ENCODE measurements at regions not wholly inside any gene's neighbourhood (a gene's known extent, or its start where the extent isn't known, plus 50 kb on each side); places are given as distances from the start of the nearest gene placed in this dataset.

DNA sequence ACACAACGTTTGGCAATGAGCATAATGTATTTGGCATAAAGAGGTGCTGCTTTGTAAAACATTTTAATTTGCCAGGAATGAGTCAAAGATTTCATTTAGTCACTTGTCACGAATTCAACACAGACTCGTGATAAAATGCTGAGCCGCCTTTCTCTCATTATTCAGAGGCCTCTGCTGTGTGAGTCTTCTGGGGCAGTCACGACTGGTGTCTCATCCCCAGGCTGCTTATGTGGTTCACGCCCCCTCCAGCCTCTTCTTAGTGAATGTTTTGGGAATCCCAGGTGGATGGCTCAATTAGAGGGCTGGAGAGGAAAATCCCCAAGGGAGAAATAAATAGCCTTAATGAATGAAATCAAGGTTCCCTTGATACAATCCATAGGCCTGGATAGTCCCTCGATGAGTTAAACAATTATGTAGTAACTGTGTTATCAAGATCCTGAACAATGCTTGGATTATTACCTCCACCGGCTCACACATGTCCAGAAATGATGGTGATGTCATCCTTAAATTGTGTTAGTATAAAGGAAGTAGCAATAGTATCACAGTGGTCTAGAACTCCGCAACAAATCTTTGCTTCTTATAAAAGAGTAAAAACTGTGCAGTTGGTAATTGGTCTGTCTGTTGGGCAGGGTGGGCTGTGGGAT is 192.1 kb upstream of the ADAMTS16 start:
- Histone ChIP-seq H3K27me3 (ENCODE audit: control insufficient read depth, insufficient read depth, low read length) (no peaks in the 10 kb centered on the region), H3K4me3 (ENCODE audit: low read depth, low read length) (no peak overlapping the region), H3K36me3 (ENCODE audit: control insufficient read depth, insufficient read depth, low read length) (no peaks in the 10 kb centered on the region), H3K79me2 (no peaks in the 10 kb centered on the region), H3K9ac (no peak overlapping the region), H3K4me2 (ENCODE audit: low read length) (no peak overlapping the region), H3K27ac (no peak overlapping the region), H3K4me1 (no peaks in the 10 kb centered on the region), H3K9me3 (ENCODE audit: control insufficient read depth, low read length) (no peaks in the 10 kb centered on the region), H2AFZ (no peak overlapping the region)
- TF ChIP-seq, protein P1, sequence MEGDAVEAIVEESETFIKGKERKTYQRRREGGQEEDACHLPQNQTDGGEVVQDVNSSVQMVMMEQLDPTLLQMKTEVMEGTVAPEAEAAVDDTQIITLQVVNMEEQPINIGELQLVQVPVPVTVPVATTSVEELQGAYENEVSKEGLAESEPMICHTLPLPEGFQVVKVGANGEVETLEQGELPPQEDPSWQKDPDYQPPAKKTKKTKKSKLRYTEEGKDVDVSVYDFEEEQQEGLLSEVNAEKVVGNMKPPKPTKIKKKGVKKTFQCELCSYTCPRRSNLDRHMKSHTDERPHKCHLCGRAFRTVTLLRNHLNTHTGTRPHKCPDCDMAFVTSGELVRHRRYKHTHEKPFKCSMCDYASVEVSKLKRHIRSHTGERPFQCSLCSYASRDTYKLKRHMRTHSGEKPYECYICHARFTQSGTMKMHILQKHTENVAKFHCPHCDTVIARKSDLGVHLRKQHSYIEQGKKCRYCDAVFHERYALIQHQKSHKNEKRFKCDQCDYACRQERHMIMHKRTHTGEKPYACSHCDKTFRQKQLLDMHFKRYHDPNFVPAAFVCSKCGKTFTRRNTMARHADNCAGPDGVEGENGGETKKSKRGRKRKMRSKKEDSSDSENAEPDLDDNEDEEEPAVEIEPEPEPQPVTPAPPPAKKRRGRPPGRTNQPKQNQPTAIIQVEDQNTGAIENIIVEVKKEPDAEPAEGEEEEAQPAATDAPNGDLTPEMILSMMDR (IDR thresholded peaks at IDR 0.05) = no peak

DNA sequence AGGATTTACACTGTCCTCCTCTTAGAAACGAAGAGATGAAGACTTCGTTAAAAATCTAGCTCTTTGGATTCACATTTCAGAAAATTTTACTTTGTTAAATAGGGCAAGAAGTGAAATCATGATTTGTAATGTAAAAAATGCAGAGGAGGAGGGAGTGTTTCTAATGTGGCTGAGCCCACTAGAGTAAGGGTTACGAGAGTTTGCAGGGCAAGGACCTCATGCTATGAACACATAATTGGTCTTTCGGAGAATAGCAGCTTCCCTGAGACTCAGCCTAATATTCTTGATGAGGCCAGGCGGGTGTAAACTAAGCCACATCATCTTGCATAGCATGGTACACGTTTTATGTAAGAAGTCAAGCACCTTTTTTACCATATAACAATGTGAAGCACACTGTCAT is 191.0 kb upstream of the ADAMTS16 start:
- H3K27me3 ChIP-seq (ENCODE audit: control insufficient read depth, insufficient read depth, low read length) = no peaks in the 10 kb centered on the region
- no peak overlapping the region for H3K9ac ChIP-seq
- no peak overlapping the region for H3K4me2 ChIP-seq (ENCODE audit: low read length)

DNA sequence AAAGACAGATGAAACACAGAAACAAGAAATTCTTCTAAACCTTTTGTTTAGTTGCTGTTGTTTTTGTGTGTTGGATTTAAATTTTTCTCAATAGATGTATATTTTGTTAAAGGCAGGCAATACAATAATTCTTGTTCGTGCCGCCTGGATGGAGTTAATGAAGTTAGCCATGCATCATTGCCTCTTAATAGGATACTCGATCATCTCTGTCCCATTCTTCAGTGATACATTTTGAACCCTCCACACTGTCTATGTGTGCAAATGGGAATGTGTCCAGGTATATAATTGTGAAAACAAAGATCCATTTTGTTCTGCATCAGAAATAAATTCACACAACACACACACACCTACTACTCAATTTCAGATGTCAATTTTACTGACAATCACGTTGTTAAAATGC is 186.6 kb upstream of the ADAMTS16 start:
- no peaks in the 10 kb centered on the region for H3K27me3 ChIP-seq (ENCODE audit: control insufficient read depth, insufficient read depth, low read length)
- H3K4me3 ChIP-seq (ENCODE audit: low read depth, low read length) = no peak overlapping the region
- no peak overlapping the region for H2AFZ ChIP-seq
- no peak overlapping the region for H3K4me2 ChIP-seq (ENCODE audit: low read length)
- no peaks in the 10 kb centered on the region for H3K4me1 ChIP-seq
- no peak overlapping the region for H3K9ac ChIP-seq
- no peaks in the 10 kb centered on the region for H3K36me3 ChIP-seq (ENCODE audit: control insufficient read depth, insufficient read depth, low read length)
- TF ChIP-seq, protein P1 (IDR thresholded peaks at IDR 0.05) = no peak
- H3K27ac ChIP-seq = no peak overlapping the region
- no peaks in the 10 kb centered on the region for H3K9me3 ChIP-seq (ENCODE audit: control insufficient read depth, low read length)
- no peaks in the 10 kb centered on the region for H3K79me2 ChIP-seq

More for the DNA sequence above, 191.0 kb upstream of the ADAMTS16 start:
- no peak overlapping the region for H3K27ac ChIP-seq
- TF ChIP-seq, protein P1 (IDR thresholded peaks at IDR 0.05) = no peak
- no peaks in the 10 kb centered on the region for H3K36me3 ChIP-seq (ENCODE audit: control insufficient read depth, insufficient read depth, low read length)
- no peaks in the 10 kb centered on the region for H3K9me3 ChIP-seq (ENCODE audit: control insufficient read depth, low read length)
- H3K4me1 ChIP-seq = no peaks in the 10 kb centered on the region
- H3K4me3 ChIP-seq (ENCODE audit: low read depth, low read length) = no peak overlapping the region
- no peaks in the 10 kb centered on the region for H3K79me2 ChIP-seq
- H2AFZ ChIP-seq = no peak overlapping the region

DNA sequence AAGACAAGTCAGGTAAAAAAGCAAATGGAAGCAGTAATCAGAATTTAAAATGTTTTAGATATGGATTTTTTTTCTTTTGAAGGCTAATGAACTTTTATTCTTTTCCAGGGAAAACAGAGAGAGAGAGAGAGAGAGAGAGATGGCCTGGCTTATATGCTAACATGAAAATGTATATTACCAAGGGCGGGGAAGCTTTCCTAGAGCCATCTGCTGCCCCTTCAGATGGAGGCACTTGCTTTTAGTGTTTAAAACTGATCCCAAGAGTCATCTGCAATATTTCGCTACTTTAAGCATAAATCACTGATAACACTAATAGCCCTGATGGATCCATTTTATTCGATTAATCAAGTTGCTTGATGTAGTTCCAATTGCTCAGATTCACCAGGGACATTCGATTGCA is 186.1 kb upstream of the ADAMTS16 start:
- no peaks in the 10 kb centered on the region for H3K4me1 ChIP-seq
- H3K79me2 ChIP-seq = no peaks in the 10 kb centered on the region
- no peaks in the 10 kb centered on the region for H3K9me3 ChIP-seq (ENCODE audit: control insufficient read depth, low read length)
- no peak overlapping the region for H3K27ac ChIP-seq
- H3K27me3 ChIP-seq (ENCODE audit: control insufficient read depth, insufficient read depth, low read length) = no peaks in the 10 kb centered on the region
- no peak overlapping the region for H3K4me2 ChIP-seq (ENCODE audit: low read length)
- H2AFZ ChIP-seq = no peak overlapping the region
- no peaks in the 10 kb centered on the region for H3K36me3 ChIP-seq (ENCODE audit: control insufficient read depth, insufficient read depth, low read length)
- no peak overlapping the region for H3K9ac ChIP-seq
- TF ChIP-seq, protein P1 (IDR thresholded peaks at IDR 0.05) = no peak
- no peak overlapping the region for H3K4me3 ChIP-seq (ENCODE audit: low read depth, low read length)

DNA sequence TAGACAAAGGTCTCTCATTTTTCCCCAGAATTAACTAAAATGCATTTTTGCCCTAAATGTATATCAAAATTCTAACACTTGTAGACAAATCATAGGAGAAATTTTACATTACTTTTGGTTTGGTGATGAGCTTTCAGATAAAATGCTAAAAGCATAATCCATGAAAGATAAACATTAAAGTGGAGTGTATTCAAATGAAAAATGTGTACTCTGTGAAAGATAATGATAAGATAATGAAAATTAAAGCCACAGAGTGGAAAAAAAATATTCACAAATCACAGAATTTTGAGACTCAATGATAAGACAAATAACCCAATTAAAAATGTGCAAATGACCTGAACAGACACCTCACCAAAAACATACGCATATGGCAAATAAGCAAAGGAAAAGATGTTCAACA is 176.9 kb upstream of the ADAMTS16 start:
- Histone ChIP-seq H3K79me2 (no peaks in the 10 kb centered on the region), H3K9ac (no peak overlapping the region), H3K9me3 (ENCODE audit: control insufficient read depth, low read length) (no peaks in the 10 kb centered on the region), H3K27ac (no peak overlapping the region), H3K4me2 (ENCODE audit: low read length) (no peak overlapping the region), H3K36me3 (ENCODE audit: control insufficient read depth, insufficient read depth, low read length) (no peaks in the 10 kb centered on the region), H2AFZ (no peak overlapping the region), H3K4me3 (ENCODE audit: low read depth, low read length) (no peak overlapping the region), H3K27me3 (ENCODE audit: control insufficient read depth, insufficient read depth, low read length) (no peaks in the 10 kb centered on the region), H3K4me1 (no peaks in the 10 kb centered on the region)
- TF ChIP-seq, protein P1 (IDR thresholded peaks at IDR 0.05) = no peak
